GM11168 (cell line): ENCODE measurements at regions not wholly inside any gene's neighbourhood (a gene's known extent, or its start where the extent isn't known, plus 50 kb on each side); places are given as distances from the start of the nearest gene placed in this dataset.
"Not testable (repeated sequence)": the region's sequence is repeated elsewhere in the genome, so short reads cannot be mapped to it uniquely, and the experiment has no call there.

Experiments used
- in situ Hi-C: fragments of 300-500 bp; cut with MboI; formaldehyde crosslinking; loops from one replicate; pipeline ENCODE4 v1.12.0; 2022; ENCODE audit warnings: low sequenced_read_pairs; ENCODE audit not compliant: unreplicated experiment

- in situ Hi-C loops: not testable (repeated sequence)
Observed at GRCh38 chr7:6882321-6882721, 56.2 kb upstream of the CCZ1B start.

- in situ Hi-C loops: not testable (repeated sequence)
Observed at GRCh38 chr7:6883756-6884155, 57.7 kb upstream of the CCZ1B start.

DNA sequence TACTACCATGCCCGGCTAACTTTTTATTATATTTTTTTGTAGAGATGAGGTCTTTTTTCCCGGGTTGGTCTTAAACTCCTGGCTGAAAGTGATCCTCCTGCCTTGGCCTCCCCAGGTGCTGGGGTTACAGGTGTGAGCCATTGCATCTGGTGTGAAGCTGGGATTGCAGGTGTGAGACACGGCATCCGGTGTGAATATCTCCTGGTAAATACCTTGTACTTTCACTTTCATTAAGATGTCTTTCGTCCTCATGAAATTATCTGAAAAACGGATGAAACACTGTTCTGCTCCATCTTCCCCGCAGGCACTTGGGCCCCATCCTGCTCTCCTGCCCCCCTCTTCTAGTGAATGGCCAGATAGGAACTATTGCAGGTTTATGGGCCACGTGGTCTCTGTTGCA is 60.1 kb upstream of the CCZ1B start:
- in situ Hi-C loops: no loop called here

- in situ Hi-C loops: not testable (repeated sequence)
Observed at GRCh38 chr7:6888267-6889045, 62.4 kb upstream of the CCZ1B start.

GRCh38 chr7:6889252-6889812 is 63.3 kb upstream of the CCZ1B start:
- in situ Hi-C loops: no loop called here

DNA sequence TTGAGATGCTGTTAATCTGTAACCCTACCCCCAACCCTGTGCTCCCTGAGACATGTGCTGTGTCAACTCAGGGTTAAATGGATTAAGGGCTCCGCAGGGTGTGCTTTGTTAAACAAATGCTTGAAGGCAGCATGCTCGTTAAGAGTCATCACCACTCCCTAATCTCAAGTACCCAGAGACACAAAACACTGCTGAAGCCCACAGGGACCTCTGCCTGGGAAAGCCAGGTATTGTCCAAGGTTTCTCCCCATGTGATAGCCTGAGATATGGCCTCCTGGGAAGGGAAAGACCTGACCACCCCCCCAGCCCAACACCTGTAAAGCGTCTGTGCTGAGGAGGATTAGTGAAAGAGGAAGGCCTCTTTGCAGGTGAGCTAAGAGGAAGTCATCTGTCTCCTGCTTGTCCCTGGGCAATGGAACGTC is 76.0 kb upstream of the CCZ1B start:
- in situ Hi-C loops: not testable (repeated sequence)

DNA sequence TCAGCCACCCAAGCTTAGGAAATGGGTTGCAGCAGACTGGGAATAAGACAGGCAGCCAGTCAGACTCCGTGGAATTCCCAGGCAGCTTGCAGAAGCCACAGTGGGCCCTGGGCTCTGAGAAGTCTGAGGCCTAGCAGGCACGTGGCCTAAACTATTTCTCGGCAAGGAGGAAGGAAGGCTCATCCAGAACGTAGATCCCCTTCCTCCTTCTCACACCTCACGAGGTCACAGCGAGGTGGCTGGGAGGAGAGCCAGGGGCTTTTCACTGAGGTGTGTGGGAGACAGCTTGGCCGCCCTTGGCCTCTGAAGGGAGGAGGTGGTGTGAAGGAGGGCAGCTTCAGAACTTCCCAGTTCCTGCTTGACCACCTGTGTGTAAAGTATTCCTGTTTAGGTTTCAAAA is 77.2 kb upstream of the CCZ1B start:
- in situ Hi-C loops: not testable (repeated sequence)

DNA sequence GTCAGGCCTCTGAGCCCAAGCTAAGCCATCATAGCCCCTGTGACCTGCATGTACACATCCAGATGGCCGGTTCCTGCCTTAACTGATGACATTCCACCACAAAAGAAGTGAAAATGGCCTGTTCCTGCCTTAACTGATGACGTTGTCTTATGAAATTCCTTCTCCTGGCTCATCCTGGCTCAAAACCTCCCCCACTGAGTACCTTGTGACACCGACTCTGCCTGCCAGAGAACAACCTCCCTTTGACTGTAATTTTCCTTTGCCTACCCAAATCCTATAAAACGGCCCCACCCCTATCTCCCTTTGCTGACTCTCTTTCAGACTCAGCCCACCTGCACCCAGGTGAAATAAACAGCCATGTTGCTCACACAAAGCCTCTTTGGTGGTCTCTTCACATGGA is 77.7 kb upstream of the CCZ1B start:
- in situ Hi-C loops: not testable (repeated sequence)

DNA sequence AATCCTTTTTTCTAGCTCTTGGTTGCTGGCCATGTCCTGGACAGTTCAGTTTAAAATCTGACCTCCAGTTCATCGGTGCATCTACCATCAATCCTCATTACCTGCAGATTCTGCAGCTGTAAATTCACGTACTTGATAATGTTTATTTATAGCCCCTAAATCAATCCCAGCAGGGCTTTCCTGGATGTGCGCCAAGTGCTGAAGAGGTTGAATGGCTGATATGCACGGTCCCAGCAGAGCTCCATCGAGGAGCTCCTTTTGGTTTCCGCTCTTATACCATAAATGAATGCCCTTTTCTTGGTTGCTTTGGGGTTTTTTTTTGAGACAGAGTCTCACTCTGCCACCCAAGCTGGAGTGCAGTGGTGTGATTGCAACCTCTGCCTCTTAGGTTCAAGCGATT is 91.2 kb upstream of the CCZ1B start:
- in situ Hi-C loops: no loop called here

GRCh38 chr7:6919169-6919568 is 93.1 kb upstream of the CCZ1B start:
- in situ Hi-C loops: not testable (repeated sequence)

- in situ Hi-C loops: not testable (repeated sequence)
Observed at GRCh38 chr7:6924523-6924922, 98.4 kb upstream of the CCZ1B start.

- in situ Hi-C loops: loop anchor here (25.0 kb wide), 1 partner anchor 339 kb away; the partner anchor contains the start of genes INTS15 and ZDHHC4
Observed at GRCh38 chr7:6926193-6927174, 100.4 kb upstream of the CCZ1B start.

DNA sequence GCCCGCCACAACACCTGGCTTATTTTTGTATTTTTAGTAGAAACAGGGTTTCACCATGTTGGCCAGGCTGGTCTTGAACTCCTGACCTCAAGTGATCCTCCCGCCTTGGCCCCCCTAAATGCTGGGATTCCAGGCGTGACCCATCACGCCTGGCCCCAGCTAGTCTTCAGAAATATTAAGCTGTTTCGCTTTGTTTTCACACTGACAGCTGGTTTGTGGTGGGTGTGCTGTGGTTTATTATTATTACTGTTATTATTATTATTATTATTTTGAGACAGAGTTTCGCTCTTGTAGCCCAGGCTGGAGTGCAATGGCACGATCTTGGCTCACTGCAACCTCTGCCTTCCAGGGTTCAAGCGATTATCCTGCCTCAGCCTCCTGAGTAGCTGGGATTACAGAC is 101.6 kb upstream of the CCZ1B start:
- in situ Hi-C loops: loop anchor here (25.0 kb wide), 1 partner anchor 340 kb away; the partner anchor contains the start of genes INTS15 and ZDHHC4

DNA sequence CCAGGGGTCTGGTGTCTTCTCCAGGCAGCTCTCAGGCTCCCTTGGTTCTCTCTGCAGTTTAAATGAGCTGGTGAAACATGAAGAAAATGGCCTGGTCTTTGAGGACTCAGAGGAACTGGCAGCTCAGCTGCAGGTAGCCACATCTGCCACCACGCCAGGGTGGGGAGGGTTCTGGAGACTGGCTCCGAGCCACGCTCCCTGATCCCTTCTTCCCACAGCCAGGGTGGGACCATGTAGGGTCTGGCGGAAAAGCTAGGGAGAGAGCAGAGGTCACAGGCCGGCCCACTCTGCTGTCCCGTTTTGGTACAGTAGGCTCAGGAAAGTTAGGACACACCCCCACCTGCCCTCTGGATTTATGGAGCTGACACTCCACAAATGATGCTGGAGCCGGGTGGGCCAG is 103.5 kb upstream of the CCZ1B start:
- in situ Hi-C loops: loop anchor here (25.0 kb wide), 1 partner anchor 342 kb away; the partner anchor contains the start of genes INTS15 and ZDHHC4

GRCh38 chr7:6930081-6930635 is 104.1 kb upstream of the CCZ1B start:
- in situ Hi-C loops: loop anchor here (25.0 kb wide), 1 partner anchor 343 kb away; the partner anchor contains the start of genes INTS15 and ZDHHC4

- in situ Hi-C loops: loop anchor here (25.0 kb wide), 1 partner anchor 343 kb away; the partner anchor contains the start of genes INTS15 and ZDHHC4
Observed at GRCh38 chr7:6930787-6931186, 104.7 kb upstream of the CCZ1B start.

GRCh38 chr7:6931456-6931855 is 105.4 kb upstream of the CCZ1B start:
- in situ Hi-C loops: loop anchor here (25.0 kb wide), 1 partner anchor 344 kb away; the partner anchor contains the start of genes INTS15 and ZDHHC4

DNA sequence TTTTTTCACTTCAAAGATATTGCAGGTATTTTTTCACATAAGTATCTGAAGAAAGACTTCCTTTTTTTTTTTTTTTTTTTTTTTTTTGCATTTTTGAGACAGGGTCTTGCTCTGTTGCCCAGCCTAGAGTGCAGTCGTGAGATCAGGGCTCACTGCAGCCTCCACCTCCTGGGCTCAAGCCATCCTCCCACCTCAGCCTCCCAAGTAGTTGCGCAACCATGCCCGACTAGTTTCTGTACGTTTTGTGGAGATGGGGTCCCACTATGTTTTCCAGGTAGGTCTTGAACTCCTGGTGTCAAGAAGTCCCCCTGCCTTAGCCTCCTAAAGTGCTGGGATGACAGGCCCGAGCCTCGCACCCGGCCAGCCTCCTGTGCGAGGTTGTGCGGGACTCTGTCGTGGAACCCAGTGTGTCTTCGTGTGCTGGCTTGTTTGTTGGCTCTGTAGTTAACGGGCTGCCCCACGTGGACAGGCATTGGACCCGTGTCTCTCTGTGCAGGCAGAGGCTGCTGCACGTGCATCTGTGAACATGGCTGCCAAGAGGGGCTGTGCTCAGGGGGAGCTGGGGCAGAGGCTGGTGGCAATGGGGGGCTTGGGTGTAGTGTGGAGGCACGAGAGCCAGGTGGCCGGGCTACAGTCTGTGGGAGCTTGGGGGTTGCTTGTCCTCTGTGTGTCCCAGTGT is 108.0 kb upstream of the CCZ1B start:
- in situ Hi-C loops: loop anchor here (25.0 kb wide), 1 partner anchor 347 kb away; the partner anchor contains the start of genes INTS15 and ZDHHC4

DNA sequence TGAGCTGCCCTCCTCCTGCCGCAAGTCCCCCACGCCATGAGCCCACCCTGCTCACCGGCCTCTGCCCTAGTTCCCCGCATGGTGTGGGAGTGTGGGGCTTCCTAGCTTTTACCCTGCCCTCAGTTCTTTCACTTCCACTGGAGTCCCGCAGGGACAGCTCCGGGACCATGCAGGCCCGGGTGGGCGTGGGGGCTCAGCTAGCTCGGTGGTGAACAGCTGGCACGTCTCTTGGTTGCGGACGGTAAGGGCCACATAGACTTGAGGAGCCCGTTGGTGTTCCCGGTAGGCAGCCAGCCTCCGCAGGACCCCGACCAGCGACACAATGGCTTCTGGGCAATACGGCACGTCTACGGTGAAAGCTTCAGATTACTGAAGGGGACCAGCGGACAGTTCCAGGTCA is 108.9 kb upstream of the CCZ1B start:
- in situ Hi-C loops: loop anchor here (25.0 kb wide), 1 partner anchor 348 kb away; the partner anchor contains the start of genes INTS15 and ZDHHC4
